MM.1S (cell line): ENCODE measurements at regions not wholly inside any gene's neighbourhood (a gene's known extent, or its start where the extent isn't known, plus 50 kb on each side); places are given as distances from the start of the nearest gene placed in this dataset.

Experiments used
- DNase-seq: peaks from one replicate; pipeline ENCODE4 v3.0.0-alpha.2; 2015
- H2AFZ ChIP-seq: fragments of 300-600 bp; sonication (generic); 2 replicates; pipeline ENCODE4 v1.6.0; 2016; ENCODE audit warnings: antibody characterized with exemption, low read length
- H3F3A ChIP-seq: fragments of 300-600 bp; sonication (generic); 2 replicates; pipeline ENCODE4 v1.6.1; 2016; ENCODE audit warnings: mild to moderate bottlenecking, antibody characterized with exemption, low read length, moderate library complexity, mixed read lengths; ENCODE audit not compliant: insufficient read depth
- H3K27ac ChIP-seq: fragments of 300-600 bp; sonication (generic); 2 replicates; pipeline ENCODE4 v1.5.1; 2016; ENCODE audit warnings: mild to moderate bottlenecking, low read length
- H3K27me3 ChIP-seq: fragments of 300-600 bp; sonication (generic); replicated peaks from 2 replicates; pipeline ENCODE4 v1.6.0; 2016; ENCODE audit warnings: low read length; ENCODE audit not compliant: insufficient read depth
- H3K36me3 ChIP-seq: fragments of 300-600 bp; sonication (generic); replicated peaks from 2 replicates; pipeline ENCODE4 v1.6.1; 2016; ENCODE audit warnings: mild to moderate bottlenecking, low read length, mixed read lengths; ENCODE audit not compliant: insufficient read depth
- H3K4me1 ChIP-seq: fragments of 300-600 bp; sonication (generic); 2 replicates; pipeline ENCODE4 v1.6.1; 2016; ENCODE audit warnings: low read length, mixed read lengths
- H3K4me2 ChIP-seq: fragments of 300-600 bp; sonication (generic); 2 replicates; pipeline ENCODE4 v1.6.0; 2016; ENCODE audit warnings: low read depth, low read length
- H3K4me3 ChIP-seq: fragments of 300-600 bp; sonication (generic); 2 replicates; pipeline ENCODE4 v1.5.1; 2016; ENCODE audit warnings: low read length, mixed read lengths
- H3K79me2 ChIP-seq: fragments of 300-600 bp; sonication (generic); 2 replicates; pipeline ENCODE4 v1.6.1; 2016; ENCODE audit warnings: mixed run types, low read length, mixed read lengths
- H3K9ac ChIP-seq: fragments of 300-600 bp; sonication (generic); 2 replicates; pipeline ENCODE4 v1.6.1; 2016; ENCODE audit warnings: low read length, mixed read lengths
- H3K9me2 ChIP-seq: fragments of 300-600 bp; sonication (generic); replicated peaks from 2 replicates; pipeline ENCODE4 v1.6.1; 2016; ENCODE audit warnings: mild to moderate bottlenecking, low read length, mixed read lengths; ENCODE audit not compliant: insufficient read depth
- H3K9me3 ChIP-seq: fragments of 300-600 bp; sonication (generic); replicated peaks from 2 replicates; pipeline ENCODE4 v1.6.1; 2016; ENCODE audit warnings: mild to moderate bottlenecking, low read length, mixed read lengths; ENCODE audit not compliant: insufficient read depth
- H4K20me1 ChIP-seq: fragments of 300-600 bp; sonication (generic); 2 replicates; pipeline ENCODE4 v1.6.1; 2016; ENCODE audit warnings: mild to moderate bottlenecking, low read length, moderate library complexity, mixed read lengths; ENCODE audit not compliant: insufficient read depth
- EZH2 ChIP-seq: fragments of 300-600 bp; sonication (generic); optimal IDR thresholded peaks from 2 replicates; pipeline ENCODE3; 2017; ENCODE audit warnings: low read depth, mild to moderate bottlenecking, antibody characterized with exemption, low read length, mixed read lengths
- EZH2phosphoT487 ChIP-seq: fragments of 300-600 bp; sonication (generic); IDR thresholded peaks from 2 replicates; pipeline ENCODE4 v1.6.1; 2018; ENCODE audit warnings: antibody characterized with exemption, low read length
- TF ChIP-seq, protein P1 (sequence below): fragments of 300-600 bp; sonication (generic); IDR thresholded peaks from 2 replicates; pipeline ENCODE4 v1.5.1; 2016; ENCODE audit warnings: antibody characterized with exemption, low read length, mixed read lengths

DNA sequence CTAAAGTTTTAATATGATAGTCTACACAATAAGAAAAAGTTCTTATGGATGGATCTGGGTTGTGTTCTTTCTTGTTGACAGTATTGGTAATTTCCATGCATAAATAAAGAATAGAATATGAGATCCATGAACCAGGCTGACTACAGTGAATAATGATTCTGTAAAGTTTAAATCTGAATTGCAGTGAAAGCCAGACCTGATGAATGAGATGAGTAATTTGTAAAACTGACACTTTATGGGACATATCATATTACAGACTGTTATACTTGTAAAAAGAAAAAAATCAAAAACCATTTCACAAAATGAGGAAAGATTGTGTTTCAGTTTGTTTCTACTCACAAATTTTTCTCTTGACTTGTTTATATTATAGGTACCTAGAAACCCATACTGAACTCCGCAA lies 164.9 kb upstream of the SCN7A start:
- Histone ChIP-seq H3K79me2 (no peaks in the 10 kb centered on the region), H3K4me3 (no peak overlapping the region), H3K9me2 (no peaks in the 10 kb centered on the region), H4K20me1 (no peaks in the 10 kb centered on the region), H3K27me3 (no peaks in the 10 kb centered on the region), H3K9ac (no peak overlapping the region), H3K4me1 (no peaks in the 10 kb centered on the region), H3K9me3 (no peaks in the 10 kb centered on the region), H3K4me2 (no peak overlapping the region), H3F3A (no peaks in the 10 kb centered on the region), H2AFZ (no peak overlapping the region), H3K27ac (no peak overlapping the region), H3K36me3 (no peaks in the 10 kb centered on the region)
- no peak for DNase-seq
- no peak for TF ChIP-seq EZH2
- no peak for TF ChIP-seq EZH2phosphoT487
- TF ChIP-seq, protein P1, sequence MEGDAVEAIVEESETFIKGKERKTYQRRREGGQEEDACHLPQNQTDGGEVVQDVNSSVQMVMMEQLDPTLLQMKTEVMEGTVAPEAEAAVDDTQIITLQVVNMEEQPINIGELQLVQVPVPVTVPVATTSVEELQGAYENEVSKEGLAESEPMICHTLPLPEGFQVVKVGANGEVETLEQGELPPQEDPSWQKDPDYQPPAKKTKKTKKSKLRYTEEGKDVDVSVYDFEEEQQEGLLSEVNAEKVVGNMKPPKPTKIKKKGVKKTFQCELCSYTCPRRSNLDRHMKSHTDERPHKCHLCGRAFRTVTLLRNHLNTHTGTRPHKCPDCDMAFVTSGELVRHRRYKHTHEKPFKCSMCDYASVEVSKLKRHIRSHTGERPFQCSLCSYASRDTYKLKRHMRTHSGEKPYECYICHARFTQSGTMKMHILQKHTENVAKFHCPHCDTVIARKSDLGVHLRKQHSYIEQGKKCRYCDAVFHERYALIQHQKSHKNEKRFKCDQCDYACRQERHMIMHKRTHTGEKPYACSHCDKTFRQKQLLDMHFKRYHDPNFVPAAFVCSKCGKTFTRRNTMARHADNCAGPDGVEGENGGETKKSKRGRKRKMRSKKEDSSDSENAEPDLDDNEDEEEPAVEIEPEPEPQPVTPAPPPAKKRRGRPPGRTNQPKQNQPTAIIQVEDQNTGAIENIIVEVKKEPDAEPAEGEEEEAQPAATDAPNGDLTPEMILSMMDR: no peak

DNA sequence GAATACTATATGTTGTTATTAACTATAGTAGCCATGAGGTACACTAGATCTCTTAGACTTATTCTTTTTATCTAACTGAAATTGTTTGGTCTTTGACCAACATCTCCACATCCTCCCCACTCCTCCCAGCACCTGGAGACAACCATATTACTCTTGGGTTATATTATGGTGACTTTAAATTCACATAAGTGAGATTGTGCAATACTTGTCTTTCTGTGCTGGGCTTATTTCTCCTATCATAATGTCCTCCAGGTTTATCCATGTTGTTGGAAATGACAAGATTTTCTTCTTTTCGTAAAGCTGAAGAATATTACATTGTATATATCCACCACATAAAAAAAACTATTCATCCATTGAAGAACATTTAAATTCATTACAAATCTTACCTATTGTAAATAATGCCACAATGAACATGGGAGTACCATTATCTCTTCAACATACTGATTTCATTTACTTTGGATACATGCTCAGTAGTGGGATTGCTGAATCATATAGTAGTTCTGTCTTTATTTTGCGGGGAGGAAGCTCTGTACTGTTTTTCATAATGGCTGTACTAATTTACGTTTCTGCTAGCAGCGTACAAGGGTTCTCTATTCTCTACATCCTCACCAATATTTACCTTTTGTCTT lies 159.2 kb upstream of the SCN7A start:
- no peaks in the 10 kb centered on the region for H3K36me3 ChIP-seq
- H4K20me1 ChIP-seq: no peaks in the 10 kb centered on the region
- H3K27ac ChIP-seq: no peak overlapping the region
- no peaks in the 10 kb centered on the region for H3F3A ChIP-seq
- H3K79me2 ChIP-seq: no peaks in the 10 kb centered on the region
- no peak overlapping the region for H3K9ac ChIP-seq
- H2AFZ ChIP-seq: no peak overlapping the region
- no peak overlapping the region for H3K4me3 ChIP-seq
- no peaks in the 10 kb centered on the region for H3K9me3 ChIP-seq
- DNase-seq: no peak
- TF ChIP-seq, protein P1: no peak
- TF ChIP-seq EZH2 (no peak), EZH2phosphoT487 (no peak)
- no peaks in the 10 kb centered on the region for H3K4me1 ChIP-seq
- no peaks in the 10 kb centered on the region for H3K27me3 ChIP-seq
- H3K9me2 ChIP-seq: no peaks in the 10 kb centered on the region
- no peak overlapping the region for H3K4me2 ChIP-seq

DNA sequence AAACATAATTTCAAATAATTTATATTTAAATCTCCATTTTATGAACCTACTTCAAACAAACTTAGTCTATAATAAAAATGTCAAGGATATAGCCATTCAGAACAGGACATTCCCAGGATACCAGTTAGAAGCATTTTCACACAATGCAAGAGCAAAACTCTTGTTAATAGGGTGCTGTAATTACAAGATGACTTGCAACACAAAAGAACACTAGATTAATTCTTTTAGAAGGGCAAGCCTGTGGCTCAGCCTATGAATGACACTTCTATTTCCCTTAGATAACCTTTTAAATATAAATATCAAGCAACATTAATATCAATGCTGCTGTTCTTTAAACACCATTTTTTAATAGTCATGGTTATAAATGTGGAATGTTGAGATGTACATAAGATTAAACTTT lies 157.9 kb upstream of the SCN7A start:
- no peak overlapping the region for H3K9ac ChIP-seq

More for the DNA sequence above, 157.9 kb upstream of the SCN7A start:
- Histone ChIP-seq H3K4me2 (no peak overlapping the region), H3K4me1 (no peaks in the 10 kb centered on the region), H3K27me3 (no peaks in the 10 kb centered on the region), H3K9me2 (no peaks in the 10 kb centered on the region), H3K27ac (no peak overlapping the region), H3K36me3 (no peaks in the 10 kb centered on the region), H2AFZ (no peak overlapping the region), H3K79me2 (no peaks in the 10 kb centered on the region), H3K9me3 (no peaks in the 10 kb centered on the region), H3K4me3 (no peak overlapping the region), H3F3A (no peaks in the 10 kb centered on the region), H4K20me1 (no peaks in the 10 kb centered on the region)
- DNase-seq: no peak
- TF ChIP-seq EZH2phosphoT487 (no peak), EZH2 (no peak)
- TF ChIP-seq, protein P1: no peak
